HFFc6 (cell line): ENCODE measurements at regions not wholly inside any gene's neighbourhood (a gene's known extent, or its start where the extent isn't known, plus 50 kb on each side); places are given as distances from the start of the nearest gene placed in this dataset.
"Not testable (repeated sequence)": the region's sequence is repeated elsewhere in the genome, so short reads cannot be mapped to it uniquely, and the experiment has no call there.

ENCODE experiments used
- DNase-seq: peaks from one replicate; pipeline ENCODE4 v3.0.0-alpha.2; 2018
- H3K27ac Mint-ChIP-seq: 2 replicates; pipeline ENCODE4 v1.8.0; 2020; ENCODE audit warnings: mild to moderate bottlenecking, mixed read lengths
- H3K27me3 Mint-ChIP-seq: 2 replicates; pipeline ENCODE4 v1.8.0; 2021; ENCODE audit warnings: mild to moderate bottlenecking, moderate library complexity, mixed read lengths; ENCODE audit not compliant: insufficient read depth
- H3K36me3 Mint-ChIP-seq: 2 replicates; pipeline ENCODE4 v1.8.0; 2021; ENCODE audit warnings: low read depth, mixed read lengths
- H3K4me1 Mint-ChIP-seq: 2 replicates; pipeline ENCODE4 v1.8.0; 2020; ENCODE audit warnings: low read depth, mixed read lengths
- H3K4me3 Mint-ChIP-seq: 2 replicates; pipeline ENCODE4 v1.8.0; 2020; ENCODE audit warnings: mild to moderate bottlenecking, moderate library complexity, mixed read lengths
- H3K9me3 Mint-ChIP-seq: 2 replicates; pipeline ENCODE4 v1.8.0; 2020; ENCODE audit warnings: mild to moderate bottlenecking, mixed read lengths
- CTCF ChIP-seq: fragments of 200-600 bp; sonication (generic); IDR thresholded peaks from 2 replicates; pipeline ENCODE4 v1.5.0; 2021; ENCODE audit warnings: antibody characterized with exemption, mild to moderate bottlenecking

GRCh38 chr17:83025636-83026280 is 53.7 kb upstream of the METRNL start:
- TF ChIP-seq CTCF: no peak
- H3K4me3 Mint-ChIP-seq: no peak overlapping the region
- no peak for DNase-seq
- no peak overlapping the region for H3K27ac Mint-ChIP-seq
- H3K9me3 Mint-ChIP-seq: no peaks in the 10 kb centered on the region
- no peaks in the 10 kb centered on the region for H3K27me3 Mint-ChIP-seq
- H3K4me1 Mint-ChIP-seq: no peaks in the 10 kb centered on the region
- H3K36me3 Mint-ChIP-seq: peaks cover 7% of the 10 kb centered on the region; the same call in 1 of the 2 replicates

GRCh38 chr17:83026311-83026811 is 53.0 kb upstream of the METRNL start:
- TF ChIP-seq CTCF: no peak
- no peak overlapping the region for H3K4me3 Mint-ChIP-seq
- peaks cover 7% of the 10 kb centered on the region; the same call in 1 of the 2 replicates for H3K36me3 Mint-ChIP-seq
- no peaks in the 10 kb centered on the region for H3K4me1 Mint-ChIP-seq
- no peak for DNase-seq
- no peak overlapping the region for H3K27ac Mint-ChIP-seq
- no peaks in the 10 kb centered on the region for H3K9me3 Mint-ChIP-seq
- H3K27me3 Mint-ChIP-seq: no peaks in the 10 kb centered on the region

GRCh38 chr17:83026921-83027320 is 52.5 kb upstream of the METRNL start:
- not testable (repeated sequence) for H3K4me1 Mint-ChIP-seq, H3K27ac Mint-ChIP-seq, H3K27me3 Mint-ChIP-seq, H3K36me3 Mint-ChIP-seq, DNase-seq, H3K4me3 Mint-ChIP-seq, H3K9me3 Mint-ChIP-seq

GRCh38 chr17:83028851-83029250 is 50.6 kb upstream of the METRNL start:
- Mint-ChIP-seq H3K4me3 (no peak overlapping the region), H3K4me1 (no peaks in the 10 kb centered on the region), H3K36me3 (peaks cover 19% of the 10 kb centered on the region)

GRCh38 chr17:83029571-83029970 is 49.8 kb upstream of the METRNL start:
- TF ChIP-seq CTCF: no peak
- H3K36me3 Mint-ChIP-seq: peaks cover 26% of the 10 kb centered on the region

More at GRCh38 chr17:83028851-83029250, 50.6 kb upstream of the METRNL start:
- no peak for TF ChIP-seq CTCF
- Mint-ChIP-seq H3K9me3 (no peaks in the 10 kb centered on the region), H3K27ac (no peak overlapping the region), H3K27me3 (no peaks in the 10 kb centered on the region)
- DNase-seq: no peak

More at GRCh38 chr17:83029571-83029970, 49.8 kb upstream of the METRNL start:
- Mint-ChIP-seq H3K9me3 (no peaks in the 10 kb centered on the region), H3K4me1 (no peaks in the 10 kb centered on the region), H3K27ac (no peak overlapping the region), H3K27me3 (no peaks in the 10 kb centered on the region), H3K4me3 (no peak overlapping the region)
- DNase-seq: no peak
